SK-N-SH (cell line): ENCODE measurements at regions not wholly inside any gene's neighbourhood (a gene's known extent, or its start where the extent isn't known, plus 50 kb on each side); places are given as distances from the start of the nearest gene placed in this dataset.

ENCODE experiments used
- CTCF ChIA-PET: fragments of 300-600, 350-600 bp; formaldehyde crosslinking; extraction: SDS; loops from one replicate; lab custom pipeline; 2021; lab: Yijun Ruan, JAX
- POLR2A ChIA-PET: fragments of 350-600 bp; sonication (Branson Sonifier 250); formaldehyde crosslinking; extraction: SDS; loops from one replicate; lab custom pipeline; 2020; ENCODE audit warnings: antibody characterized with exemption, inconsistent platforms; lab: Yijun Ruan, JAX
- DNase-seq: peaks from one replicate; pipeline ENCODE4 v3.0.0; 2012
- H2AFZ ChIP-seq: fragments of 200-600 bp; sonication (generic); 2 replicates; pipeline ENCODE4 v1.8.1; 2016; ENCODE audit warnings: antibody characterized with exemption, mild to moderate bottlenecking, low read depth
- H3F3A ChIP-seq: fragments of 200-600 bp; sonication (generic); replicated peaks from 2 replicates; pipeline ENCODE3; 2016; ENCODE audit warnings: antibody characterized with exemption, mild to moderate bottlenecking; ENCODE audit not compliant: insufficient read depth
- H3K27ac ChIP-seq, 2 experiments: fragments of 200-500 bp in 1 of 2; fragments of 200-600 bp in 1 of 2; sonication (Bioruptor generic) in 1 of 2; sonication (generic), shearing (Covaris generic) in 1 of 2; 2 replicates each; pipeline versions ENCODE4 v1.5.1 to v1.6.1; 2014 to 2016; ENCODE audit warnings: low read depth in 2 of 2, inconsistent platforms in 1 of 2, low read length in 1 of 2, mild to moderate bottlenecking in 1 of 2, mixed read lengths in 1 of 2
- H3K27me3 ChIP-seq: fragments of 200-600 bp; sonication (generic), shearing (Covaris generic); 2 replicates; pipeline ENCODE4 v1.6.1; 2016; ENCODE audit warnings: mixed run types; ENCODE audit not compliant: insufficient read depth
- H3K36me3 ChIP-seq, 2 experiments: fragments of 200-500 bp in 1 of 2; fragments of 200-600 bp in 1 of 2; sonication (Bioruptor generic) in 1 of 2; sonication (generic) in 1 of 2; replicated peaks in 1 of 2; 2 replicates each; pipeline versions ENCODE3 to v1.5.1; 2014 to 2016; ENCODE audit warnings: low read length in 1 of 2, mild to moderate bottlenecking in 1 of 2; ENCODE audit not compliant: insufficient read depth in 2 of 2, control insufficient read depth in 1 of 2
- H3K4me1 ChIP-seq, 2 experiments: fragments of 200-500 bp in 1 of 2; fragments of 200-600 bp in 1 of 2; sonication (Bioruptor generic) in 1 of 2; sonication (generic), shearing (Covaris generic) in 1 of 2; 2 replicates each; pipeline versions ENCODE4 v1.5.1 to v1.6.1; 2014 to 2016; ENCODE audit warnings: low read depth in 1 of 2, low read length in 1 of 2, mixed run types in 1 of 2; ENCODE audit not compliant: insufficient read depth in 2 of 2, control insufficient read depth in 1 of 2
- H3K4me2 ChIP-seq: fragments of 200-600 bp; sonication (generic), shearing (Covaris generic); 2 replicates; pipeline ENCODE4 v1.6.1; 2017; ENCODE audit warnings: mixed run types
- H3K4me3 ChIP-seq, 2 experiments: fragments of 200-500 bp in 1 of 2; fragments of 200-600 bp in 1 of 2; sonication (Bioruptor generic) in 1 of 2; sonication (generic), shearing (Covaris generic) in 1 of 2; 2 replicates each; pipeline versions ENCODE4 v1.5.1 to v1.8.1; 2014 to 2016; ENCODE audit warnings: low read depth in 2 of 2, inconsistent platforms in 1 of 2, low read length in 1 of 2, mild to moderate bottlenecking in 1 of 2, mixed read lengths in 1 of 2, moderate library complexity in 1 of 2
- H3K79me2 ChIP-seq: fragments of 200-600 bp; sonication (generic); 2 replicates; pipeline ENCODE4 v1.8.1; 2017; ENCODE audit warnings: mild to moderate bottlenecking; ENCODE audit not compliant: insufficient read depth
- H3K9ac ChIP-seq: fragments of 200-600 bp; sonication (generic); 2 replicates; pipeline ENCODE4 v1.6.1; 2017; ENCODE audit warnings: mixed run types
- H3K9me2 ChIP-seq: fragments of 200-600 bp; sonication (generic); 2 replicates; pipeline ENCODE4 v1.6.1; 2017; ENCODE audit warnings: mixed run types
- H3K9me3 ChIP-seq: fragments of 200-600 bp; sonication (generic); 2 replicates; pipeline ENCODE4 v1.6.1; 2017; ENCODE audit warnings: mixed run types, mild to moderate bottlenecking, moderate library complexity
- H4K20me1 ChIP-seq: fragments of 200-600 bp; sonication (generic); 2 replicates; pipeline ENCODE4 v1.6.1; 2017; ENCODE audit warnings: mild to moderate bottlenecking, mixed run types; ENCODE audit not compliant: insufficient read depth
- EP300 ChIP-seq, 2 experiments: IDR thresholded peaks; 2 replicates each; pipeline versions ENCODE4 v1.4.0 to v1.6.1; 2012; ENCODE audit warnings: borderline replicate concordance in 1 of 2, low read depth in 1 of 2, low read length in 1 of 2
- GATA2 ChIP-seq: sonication (generic); formaldehyde crosslinking; IDR thresholded peaks from 2 replicates; pipeline ENCODE4 v1.5.0; 2020; ENCODE audit warnings: mild to moderate bottlenecking, missing genetic modification reagents
- JUND ChIP-seq: IDR thresholded peaks from 2 replicates; pipeline ENCODE4 v1.4.0; 2012
- POLR2AphosphoS5 ChIP-seq: IDR thresholded peaks from 2 replicates; pipeline ENCODE4 v1.6.1; 2012; ENCODE audit warnings: low read depth, low read length
- RCOR1 ChIP-seq: fragments of 150-350 bp; IDR thresholded peaks from 2 replicates; pipeline ENCODE4 v1.6.1; 2017; ENCODE audit warnings: antibody characterized with exemption, low read length
- SIN3A ChIP-seq: IDR thresholded peaks from 2 replicates; pipeline ENCODE4 v1.6.1; 2012; ENCODE audit warnings: low read depth, mild to moderate bottlenecking, low read length, moderate library complexity, borderline replicate concordance
- SMC3 ChIP-seq: IDR thresholded peaks from 2 replicates; pipeline ENCODE4 v1.6.1; 2012; ENCODE audit warnings: low read depth, low read length, improper control_type of control experiment
- TAF1 ChIP-seq: IDR thresholded peaks from 2 replicates; pipeline ENCODE4 v1.6.1; 2012; ENCODE audit warnings: low read depth, mild to moderate bottlenecking, low read length, moderate library complexity, borderline replicate concordance
- USF1 ChIP-seq: IDR thresholded peaks from 2 replicates; pipeline ENCODE4 v1.4.0; 2012; ENCODE audit warnings: low read depth, borderline replicate concordance
- WGBS: methylation state at CpG from one replicate; pipeline ENCODE4 v1.1.6; 2017; ENCODE audit warnings: low lambda C conversion rate; 5-methylcytosine and 5-hydroxymethylcytosine counted together
- TF ChIP-seq, protein P1 (sequence below): IDR thresholded peaks from 2 replicates; pipeline ENCODE4; 2012
- TF ChIP-seq, protein P2 (sequence below): fragments of 150-350 bp; IDR thresholded peaks from 2 replicates; pipeline ENCODE4 v1.6.1; 2017; ENCODE audit warnings: antibody characterized with exemption, low read length, low read depth, borderline replicate concordance

GRCh38 chr2:123103902-123104301 lies 921.2 kb upstream of the CNTNAP5 start:
- 31% methylated on average over 2 of the region's 2 CpGs for WGBS
- Histone ChIP-seq H3K4me2 (no peak overlapping the region), H3K9me3 (no peaks in the 10 kb centered on the region), H3K4me3 (no peak overlapping the region), H2AFZ (no peak overlapping the region), H3K4me1 (no peaks in the 10 kb centered on the region), H3F3A (no peaks in the 10 kb centered on the region), H4K20me1 (no peaks in the 10 kb centered on the region), H3K9me2 (no peaks in the 10 kb centered on the region), H3K9ac (no peak overlapping the region), H3K79me2 (no peaks in the 10 kb centered on the region), H3K27me3 (no peaks in the 10 kb centered on the region), H3K36me3 (no peaks in the 10 kb centered on the region), H3K27ac (no peak overlapping the region)
- no peak for TF ChIP-seq JUND
- no peak for TF ChIP-seq POLR2AphosphoS5
- TF ChIP-seq RCOR1, result no peak
- TF ChIP-seq SMC3, result no peak
- no peak for TF ChIP-seq SIN3A
- TF ChIP-seq TAF1, result no peak
- TF ChIP-seq USF1, result no peak
- TF ChIP-seq, protein P1, sequence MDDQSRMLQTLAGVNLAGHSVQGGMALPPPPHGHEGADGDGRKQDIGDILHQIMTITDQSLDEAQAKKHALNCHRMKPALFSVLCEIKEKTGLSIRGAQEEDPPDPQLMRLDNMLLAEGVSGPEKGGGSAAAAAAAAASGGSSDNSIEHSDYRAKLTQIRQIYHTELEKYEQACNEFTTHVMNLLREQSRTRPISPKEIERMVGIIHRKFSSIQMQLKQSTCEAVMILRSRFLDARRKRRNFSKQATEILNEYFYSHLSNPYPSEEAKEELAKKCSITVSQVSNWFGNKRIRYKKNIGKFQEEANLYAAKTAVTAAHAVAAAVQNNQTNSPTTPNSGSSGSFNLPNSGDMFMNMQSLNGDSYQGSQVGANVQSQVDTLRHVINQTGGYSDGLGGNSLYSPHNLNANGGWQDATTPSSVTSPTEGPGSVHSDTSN, result no peak
- ChIA-PET CTCF (no interaction called here), POLR2A (no interaction called here)
- no peak for DNase-seq

DNA sequence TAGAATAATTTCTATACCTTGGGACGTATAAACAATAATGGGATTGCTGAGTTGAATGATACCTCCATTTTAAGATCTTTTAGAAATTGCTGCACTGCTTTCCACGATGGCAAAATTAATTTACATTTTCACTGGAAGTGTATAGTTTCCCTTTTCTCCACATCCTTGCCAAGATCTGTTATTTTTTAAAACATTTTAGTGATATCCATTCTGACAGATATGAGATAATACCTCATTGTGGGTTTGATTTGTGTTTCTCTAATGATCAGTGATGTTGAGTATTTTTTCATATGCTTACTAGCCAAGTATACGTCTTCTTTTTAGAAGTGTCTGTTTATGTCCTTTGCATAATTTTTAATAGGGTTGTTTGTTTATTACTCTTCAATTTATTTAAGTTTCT lies 908.5 kb upstream of the CNTNAP5 start:
- POLR2A ChIA-PET, result no interaction called here
- Histone ChIP-seq H3K4me1 (no peaks in the 10 kb centered on the region), H4K20me1 (no peaks in the 10 kb centered on the region), H3F3A (no peaks in the 10 kb centered on the region), H3K9ac (no peak overlapping the region), H3K9me2 (no peaks in the 10 kb centered on the region), H3K4me3 (no peak overlapping the region), H3K4me2 (no peak overlapping the region), H3K79me2 (no peaks in the 10 kb centered on the region), H2AFZ (no peak overlapping the region), H3K36me3 (no peaks in the 10 kb centered on the region), H3K9me3 (peaks cover 3% of the 10 kb centered on the region; the same call in 1 of the 2 replicates), H3K27ac (no peak overlapping the region), H3K27me3 (no peaks in the 10 kb centered on the region)
- CTCF ChIA-PET, result no interaction called here
- TF ChIP-seq GATA2 (CRISPR knock-in tag) (peak; percentile 52), EP300 (IDR thresholded peaks at IDR 0.05; ENCODE audit: borderline replicate concordance in 1 of 2, low read depth in 1 of 2, low read length in 1 of 2) (peak in 1 of 2 experiments; percentile 56; a peak in 2 of 4 replicates)
- TF ChIP-seq, protein P2, sequence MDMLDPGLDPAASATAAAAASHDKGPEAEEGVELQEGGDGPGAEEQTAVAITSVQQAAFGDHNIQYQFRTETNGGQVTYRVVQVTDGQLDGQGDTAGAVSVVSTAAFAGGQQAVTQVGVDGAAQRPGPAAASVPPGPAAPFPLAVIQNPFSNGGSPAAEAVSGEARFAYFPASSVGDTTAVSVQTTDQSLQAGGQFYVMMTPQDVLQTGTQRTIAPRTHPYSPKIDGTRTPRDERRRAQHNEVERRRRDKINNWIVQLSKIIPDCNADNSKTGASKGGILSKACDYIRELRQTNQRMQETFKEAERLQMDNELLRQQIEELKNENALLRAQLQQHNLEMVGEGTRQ, result no peak
- DNase-seq, result no peak
- WGBS, result 12% methylated on average over 3 of the region's 3 CpGs
